Type B pancreatic cell (in vitro differentiated cells): ENCODE measurements at regions not wholly inside any gene's neighbourhood (a gene's known extent, or its start where the extent isn't known, plus 50 kb on each side); places are given as distances from the start of the nearest gene placed in this dataset.

Experiments
- DNase-seq: peaks from one replicate; pipeline ENCODE4 v3.0.0; 2021; ENCODE audit warnings: mixed read lengths; ENCODE audit not compliant: unreplicated experiment; ENCODE audit errors: extremely low spot score
- H3K27ac Mint-ChIP-seq: 2 replicates; pipeline ENCODE4 v1.8.0; 2021; ENCODE audit warnings: mild to moderate bottlenecking, mixed read lengths
- H3K27me3 Mint-ChIP-seq: 2 replicates; pipeline ENCODE4 v1.8.0; 2021; ENCODE audit warnings: mixed read lengths
- H3K36me3 Mint-ChIP-seq: 2 replicates; pipeline ENCODE4 v1.8.0; 2021; ENCODE audit warnings: mixed read lengths
- H3K4me1 Mint-ChIP-seq: one replicate; pipeline ENCODE4 v1.8.0; 2021; ENCODE audit warnings: mixed read lengths; ENCODE audit not compliant: unreplicated experiment
- H3K4me3 Mint-ChIP-seq: 2 replicates; pipeline ENCODE4 v1.8.0; 2021; ENCODE audit warnings: mild to moderate bottlenecking, mixed read lengths
- H3K9me3 Mint-ChIP-seq: 2 replicates; pipeline ENCODE4 v1.8.0; 2021; ENCODE audit warnings: mixed read lengths
- CTCF ChIP-seq: fragments of 200-600 bp; sonication (generic); conservative IDR thresholded peaks from 2 replicates; pipeline ENCODE4 v1.5.0; 2021; ENCODE audit warnings: antibody characterized with exemption, mild to moderate bottlenecking

- peaks cover 43% of the 10 kb centered on the region for H3K4me1 Mint-ChIP-seq
- no peak overlapping the region for H3K4me3 Mint-ChIP-seq
- peaks cover 5% of the 10 kb centered on the region for H3K9me3 Mint-ChIP-seq
- DNase-seq = no peak
- no peak for TF ChIP-seq CTCF
- peaks cover 22% of the 10 kb centered on the region for H3K27me3 Mint-ChIP-seq
- no peak overlapping the region for H3K27ac Mint-ChIP-seq
- H3K36me3 Mint-ChIP-seq = peaks cover 5% of the 10 kb centered on the region
Measured at GRCh38 chr2:217731805-217732204, 271.0 kb downstream of the TNS1 start.

- peaks cover 17% of the 10 kb centered on the region for H3K27me3 Mint-ChIP-seq
- no peaks in the 10 kb centered on the region for H3K36me3 Mint-ChIP-seq
- H3K4me3 Mint-ChIP-seq = no peak overlapping the region
- H3K4me1 Mint-ChIP-seq = peaks cover 28% of the 10 kb centered on the region
- DNase-seq = no peak
- peaks cover 5% of the 10 kb centered on the region for H3K9me3 Mint-ChIP-seq
- H3K27ac Mint-ChIP-seq = peak overlapping the region; percentile 77
- TF ChIP-seq CTCF = no peak
Measured at GRCh38 chr2:217729421-217730053, 273.3 kb downstream of the TNS1 start.

- Mint-ChIP-seq H3K36me3 (no peaks in the 10 kb centered on the region), H3K9me3 (peaks cover 9% of the 10 kb centered on the region), H3K4me1 (peaks cover 27% of the 10 kb centered on the region), H3K4me3 (no peak overlapping the region), H3K27me3 (peaks cover 3% of the 10 kb centered on the region), H3K27ac (no peak overlapping the region)
- no peak for TF ChIP-seq CTCF
- DNase-seq = no peak
Measured at GRCh38 chr2:217727801-217728200, 275.0 kb downstream of the TNS1 start.

- no peak overlapping the region for H3K4me3 Mint-ChIP-seq
- no peaks in the 10 kb centered on the region for H3K36me3 Mint-ChIP-seq
- peaks cover 5% of the 10 kb centered on the region for H3K9me3 Mint-ChIP-seq
Measured at GRCh38 chr2:217725409-217725808, 277.4 kb downstream of the TNS1 start.

GRCh38 chr2:217724471-217724870 lies 278.3 kb downstream of the TNS1 start:
- Mint-ChIP-seq H3K4me3 (no peak overlapping the region), H3K36me3 (no peaks in the 10 kb centered on the region), H3K9me3 (peaks cover 5% of the 10 kb centered on the region), H3K4me1 (peaks cover 17% of the 10 kb centered on the region), H3K27ac (no peak overlapping the region), H3K27me3 (no peaks in the 10 kb centered on the region)
- DNase-seq = no peak
- TF ChIP-seq CTCF = no peak

More at GRCh38 chr2:217725409-217725808, 277.4 kb downstream of the TNS1 start:
- TF ChIP-seq CTCF = no peak
- no peak overlapping the region for H3K27ac Mint-ChIP-seq
- no peaks in the 10 kb centered on the region for H3K27me3 Mint-ChIP-seq
- H3K4me1 Mint-ChIP-seq = peaks cover 22% of the 10 kb centered on the region
- no peak for DNase-seq

GRCh38 chr2:217723981-217724380 lies 278.8 kb downstream of the TNS1 start:
- no peak for TF ChIP-seq CTCF
- Mint-ChIP-seq H3K27ac (no peak overlapping the region), H3K4me3 (no peak overlapping the region), H3K27me3 (peaks cover 3% of the 10 kb centered on the region), H3K4me1 (peaks cover 15% of the 10 kb centered on the region), H3K36me3 (no peaks in the 10 kb centered on the region), H3K9me3 (peaks cover 5% of the 10 kb centered on the region)
- DNase-seq = no peak
